ENCODE measurements at regions not wholly inside any gene's neighbourhood (a gene's known extent, or its start where the extent isn't known, plus 50 kb on each side); places are given as distances from the start of the nearest gene placed in this dataset.

GRCh38 chr2:2673406-2673805, 342.3 kb upstream of the MYT1L start:
- TF ChIP-seq, protein P1, sequence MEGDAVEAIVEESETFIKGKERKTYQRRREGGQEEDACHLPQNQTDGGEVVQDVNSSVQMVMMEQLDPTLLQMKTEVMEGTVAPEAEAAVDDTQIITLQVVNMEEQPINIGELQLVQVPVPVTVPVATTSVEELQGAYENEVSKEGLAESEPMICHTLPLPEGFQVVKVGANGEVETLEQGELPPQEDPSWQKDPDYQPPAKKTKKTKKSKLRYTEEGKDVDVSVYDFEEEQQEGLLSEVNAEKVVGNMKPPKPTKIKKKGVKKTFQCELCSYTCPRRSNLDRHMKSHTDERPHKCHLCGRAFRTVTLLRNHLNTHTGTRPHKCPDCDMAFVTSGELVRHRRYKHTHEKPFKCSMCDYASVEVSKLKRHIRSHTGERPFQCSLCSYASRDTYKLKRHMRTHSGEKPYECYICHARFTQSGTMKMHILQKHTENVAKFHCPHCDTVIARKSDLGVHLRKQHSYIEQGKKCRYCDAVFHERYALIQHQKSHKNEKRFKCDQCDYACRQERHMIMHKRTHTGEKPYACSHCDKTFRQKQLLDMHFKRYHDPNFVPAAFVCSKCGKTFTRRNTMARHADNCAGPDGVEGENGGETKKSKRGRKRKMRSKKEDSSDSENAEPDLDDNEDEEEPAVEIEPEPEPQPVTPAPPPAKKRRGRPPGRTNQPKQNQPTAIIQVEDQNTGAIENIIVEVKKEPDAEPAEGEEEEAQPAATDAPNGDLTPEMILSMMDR (IDR thresholded peaks at IDR 0.05): no peak
- no peak for TF ChIP-seq POLR2A (IDR thresholded peaks at IDR 0.05)

All from lower leg skin (tissue), 3 donors.